HCT116 (cell line): ENCODE measurements at regions not wholly inside any gene's neighbourhood (a gene's known extent, or its start where the extent isn't known, plus 50 kb on each side); places are given as distances from the start of the nearest gene placed in this dataset.

ENCODE experiments used
- ATAC-seq: fragments of 200-7000 bp; cut with Tn5 transposase; 2 replicates; pipeline ENCODE4 v1.9.1; 2020; ENCODE audit warnings: mild to moderate bottlenecking, moderate library complexity
- BruUV-seq: library from RNA; stranded (reverse); fragments of 400-500 nt; replicated peaks from 2 replicates; lab custom pipeline; 2021; lab: Mats Ljungman, UMichigan
- CTCF ChIA-PET: fragments of 300-600 bp; sonication (Branson Sonifier 250); formaldehyde crosslinking; loops from one replicate; lab custom pipeline; 2021; ENCODE audit warnings: antibody characterized with exemption; lab: Charles Lee
- POLR2A ChIA-PET: fragments of 300-600, 350-600 bp; sonication (Branson Sonifier 250); formaldehyde crosslinking; loops from one replicate; lab custom pipeline; 2021; ENCODE audit warnings: antibody characterized with exemption; lab: Charles Lee
- RAD21 ChIA-PET, 2 experiments: fragments of 300-600 bp; sonication (Branson Sonifier 250); formaldehyde crosslinking; loops; one replicate each; lab custom pipeline; 2023; ENCODE audit warnings: low total read pairs in 2 of 2; ENCODE audit not compliant: uncharacterized antibody in 2 of 2, unreplicated experiment in 2 of 2, low non-redundant PET in 1 of 2; lab: Charles Lee
- DNase-seq: peaks from one replicate; pipeline ENCODE4 v3.0.0-alpha.2; 2010; ENCODE audit warnings: low read depth, low spot score
- H2AFZ ChIP-seq: fragments of 200-600 bp; shearing (Covaris generic), sonication (generic); 2 replicates; pipeline ENCODE4 v1.6.1; 2017; ENCODE audit warnings: low read depth, mixed run types, mixed read lengths, antibody characterized with exemption, low read length; ENCODE audit not compliant: poor library complexity, severe bottlenecking
- H3K27ac ChIP-seq: 2 replicates; pipeline ENCODE4 v1.5.1; 2012; ENCODE audit warnings: low read depth, low read length
- H3K27me3 ChIP-seq: fragments of 200-600 bp; sonication (generic); 2 replicates; pipeline ENCODE4 v1.6.1; 2016; ENCODE audit warnings: mixed run types, low read length, mixed read lengths; ENCODE audit not compliant: insufficient read depth
- H3K36me3 ChIP-seq, 2 experiments: fragments of 200-500 bp in 1 of 2; fragments of 200-600 bp in 1 of 2; sonication (Bioruptor generic) in 1 of 2; sonication (generic) in 1 of 2; 2 replicates each; pipeline versions ENCODE4 v1.5.1 to v1.6.1; 2014 to 2016; ENCODE audit warnings: low read length in 2 of 2, inconsistent platforms in 1 of 2, mixed read lengths in 1 of 2, mixed run types in 1 of 2; ENCODE audit not compliant: insufficient read depth in 2 of 2, control insufficient read depth in 1 of 2
- H3K4me1 ChIP-seq, 2 experiments: fragments of 200-600 bp in 1 of 2; sonication (generic) in 1 of 2; 2 replicates each; pipeline versions ENCODE4 v1.5.1 to v1.6.1; 2012 to 2017; ENCODE audit warnings: low read length in 2 of 2, inconsistent platforms in 1 of 2, mild to moderate bottlenecking in 1 of 2, mixed read lengths in 1 of 2, mixed run types in 1 of 2, moderate library complexity in 1 of 2; ENCODE audit not compliant: insufficient read depth in 2 of 2, control insufficient read depth in 1 of 2
- H3K4me2 ChIP-seq: fragments of 200-600 bp; sonication (generic); 2 replicates; pipeline ENCODE4 v1.6.1; 2017; ENCODE audit warnings: mixed run types, low read length, mixed read lengths
- H3K4me3 ChIP-seq, 2 experiments: fragments of 200-600 bp in 1 of 2; sonication (generic) in 1 of 2; replicated peaks in 1 of 2; 2 replicates each; pipeline ENCODE4 v1.5.1; 2011 to 2016; ENCODE audit warnings: low read length in 2 of 2, control low read depth in 1 of 2, low read depth in 1 of 2, mild to moderate bottlenecking in 1 of 2, mixed read lengths in 1 of 2, mixed run types in 1 of 2
- H3K79me2 ChIP-seq: fragments of 200-600 bp; sonication (generic); 2 replicates; pipeline ENCODE4 v1.6.1; 2017; ENCODE audit warnings: mild to moderate bottlenecking, mixed run types, low read length, moderate library complexity, mixed read lengths; ENCODE audit not compliant: insufficient read depth
- H3K9ac ChIP-seq: fragments of 200-600 bp; sonication (generic); 2 replicates; pipeline ENCODE4 v1.6.1; 2016; ENCODE audit warnings: low read length, mixed read lengths
- H3K9me2 ChIP-seq: fragments of 200-600 bp; sonication (generic), shearing (Covaris generic); 2 replicates; pipeline ENCODE4 v1.6.1; 2017; ENCODE audit warnings: mixed run types, mild to moderate bottlenecking, moderate library complexity; ENCODE audit not compliant: insufficient read depth
- H3K9me3 ChIP-seq, 2 experiments: fragments of 200-500 bp in 1 of 2; fragments of 200-600 bp in 1 of 2; sonication (Bioruptor generic) in 1 of 2; sonication (generic) in 1 of 2; 2 replicates each; pipeline ENCODE4 v1.6.1; 2014 to 2017; ENCODE audit warnings: low read length in 2 of 2, mixed read lengths in 2 of 2, inconsistent platforms in 1 of 2, low read depth in 1 of 2, mild to moderate bottlenecking in 1 of 2, mixed run types in 1 of 2, moderate library complexity in 1 of 2; ENCODE audit not compliant: control insufficient read depth in 1 of 2, insufficient read depth in 1 of 2
- H4K20me1 ChIP-seq: fragments of 200-600 bp; sonication (generic), shearing (Covaris generic); 2 replicates; pipeline ENCODE4 v1.6.1; 2017; ENCODE audit warnings: mixed run types, mild to moderate bottlenecking, moderate library complexity; ENCODE audit not compliant: insufficient read depth
- EGR1 ChIP-seq: IDR thresholded peaks from 2 replicates; pipeline ENCODE4 v1.6.1; 2012; ENCODE audit warnings: low read depth
- EZH2phosphoT487 ChIP-seq: fragments of 200-600 bp; IDR thresholded peaks from 2 replicates; pipeline ENCODE4 v1.6.1; 2018; ENCODE audit warnings: antibody characterized with exemption, borderline replicate concordance
- JUND ChIP-seq: IDR thresholded peaks from 2 replicates; pipeline ENCODE4 v1.6.1; 2012
- POLR2AphosphoS5 ChIP-seq: IDR thresholded peaks from 2 replicates; pipeline ENCODE4 v1.6.1; 2011; ENCODE audit warnings: mild to moderate bottlenecking, low read depth, low read length, moderate library complexity
- SIN3A ChIP-seq: IDR thresholded peaks from 2 replicates; pipeline ENCODE4 v1.6.1; 2012; ENCODE audit warnings: low read depth
- YY1 ChIP-seq: IDR thresholded peaks from 2 replicates; pipeline ENCODE4 v1.6.1; 2011; ENCODE audit warnings: low read length, low read depth, moderate library complexity, mild to moderate bottlenecking; ENCODE audit not compliant: insufficient replicate concordance; ENCODE audit errors: extremely low read depth
- ZFX ChIP-seq: fragments of 450-650 bp; IDR thresholded peaks from 2 replicates; pipeline ENCODE4 v1.6.1; 2017
- ZNF274 ChIP-seq: fragments of 200-500 bp; sonication (Bioruptor generic); IDR thresholded peaks from 2 replicates; pipeline ENCODE4 v1.6.1; 2014; ENCODE audit warnings: mild to moderate bottlenecking, low read depth, low read length, inconsistent platforms
- intact Hi-C: fragments of 100-400 bp; cut with micrococcal nuclease; formaldehyde crosslinking; loops from 2 replicates; pipeline ENCODE4 v1.10.0; 2022
- TF ChIP-seq, protein P1 (sequence below): IDR thresholded peaks from 2 replicates; pipeline ENCODE4 v1.6.1; 2012; ENCODE audit warnings: low read depth
- TF ChIP-seq, protein P2 (sequence below): IDR thresholded peaks from 2 replicates; pipeline ENCODE4 v1.6.1; 2011; ENCODE audit warnings: mild to moderate bottlenecking, low read length, moderate library complexity; ENCODE audit not compliant: insufficient replicate concordance; ENCODE audit errors: extremely low read depth

DNA sequence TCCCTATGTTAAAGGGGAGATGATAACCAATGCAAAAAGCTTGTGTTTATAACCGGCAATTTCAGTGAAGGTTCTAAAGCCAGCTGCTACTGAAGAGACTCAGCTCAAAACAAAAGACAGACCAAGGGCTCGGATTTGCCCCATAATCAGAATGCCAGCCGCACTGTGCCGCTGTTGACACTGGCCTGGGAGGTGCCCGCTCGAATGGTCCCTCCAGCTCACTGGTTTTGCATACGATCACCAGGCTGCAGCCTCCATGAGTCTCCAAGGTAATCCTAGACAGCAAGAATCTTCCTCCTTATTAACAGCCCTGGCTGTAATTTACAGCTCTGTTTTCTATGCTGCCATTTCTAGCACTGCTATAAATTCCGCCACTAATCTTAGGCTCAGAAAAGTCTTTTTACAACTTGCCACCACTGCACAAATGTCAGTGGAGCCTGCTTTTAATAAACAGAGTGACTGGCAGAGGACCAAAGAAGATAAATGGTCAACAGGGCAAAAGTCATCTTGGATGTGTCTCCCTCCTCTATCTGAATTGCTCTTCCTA lies 155.7 kb upstream of the SH3BP4 start:
- no peak overlapping the region for H2AFZ ChIP-seq
- ChIA-PET RAD21 (no interaction called here), CTCF (no interaction called here), POLR2A (no interaction called here)
- H3K9me2 ChIP-seq, result no peaks in the 10 kb centered on the region
- H3K27me3 ChIP-seq, result no peaks in the 10 kb centered on the region
- no TSS peak for BruUV-seq
- TF ChIP-seq SIN3A (no peak), ZFX (no peak), EGR1 (no peak), POLR2AphosphoS5 (no peak), YY1 (no peak), EZH2phosphoT487 (no peak), ZNF274 (no peak), JUND (no peak)
- TF ChIP-seq, protein P1, sequence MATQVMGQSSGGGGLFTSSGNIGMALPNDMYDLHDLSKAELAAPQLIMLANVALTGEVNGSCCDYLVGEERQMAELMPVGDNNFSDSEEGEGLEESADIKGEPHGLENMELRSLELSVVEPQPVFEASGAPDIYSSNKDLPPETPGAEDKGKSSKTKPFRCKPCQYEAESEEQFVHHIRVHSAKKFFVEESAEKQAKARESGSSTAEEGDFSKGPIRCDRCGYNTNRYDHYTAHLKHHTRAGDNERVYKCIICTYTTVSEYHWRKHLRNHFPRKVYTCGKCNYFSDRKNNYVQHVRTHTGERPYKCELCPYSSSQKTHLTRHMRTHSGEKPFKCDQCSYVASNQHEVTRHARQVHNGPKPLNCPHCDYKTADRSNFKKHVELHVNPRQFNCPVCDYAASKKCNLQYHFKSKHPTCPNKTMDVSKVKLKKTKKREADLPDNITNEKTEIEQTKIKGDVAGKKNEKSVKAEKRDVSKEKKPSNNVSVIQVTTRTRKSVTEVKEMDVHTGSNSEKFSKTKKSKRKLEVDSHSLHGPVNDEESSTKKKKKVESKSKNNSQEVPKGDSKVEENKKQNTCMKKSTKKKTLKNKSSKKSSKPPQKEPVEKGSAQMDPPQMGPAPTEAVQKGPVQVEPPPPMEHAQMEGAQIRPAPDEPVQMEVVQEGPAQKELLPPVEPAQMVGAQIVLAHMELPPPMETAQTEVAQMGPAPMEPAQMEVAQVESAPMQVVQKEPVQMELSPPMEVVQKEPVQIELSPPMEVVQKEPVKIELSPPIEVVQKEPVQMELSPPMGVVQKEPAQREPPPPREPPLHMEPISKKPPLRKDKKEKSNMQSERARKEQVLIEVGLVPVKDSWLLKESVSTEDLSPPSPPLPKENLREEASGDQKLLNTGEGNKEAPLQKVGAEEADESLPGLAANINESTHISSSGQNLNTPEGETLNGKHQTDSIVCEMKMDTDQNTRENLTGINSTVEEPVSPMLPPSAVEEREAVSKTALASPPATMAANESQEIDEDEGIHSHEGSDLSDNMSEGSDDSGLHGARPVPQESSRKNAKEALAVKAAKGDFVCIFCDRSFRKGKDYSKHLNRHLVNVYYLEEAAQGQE, result no peak
- TF ChIP-seq, protein P2, sequence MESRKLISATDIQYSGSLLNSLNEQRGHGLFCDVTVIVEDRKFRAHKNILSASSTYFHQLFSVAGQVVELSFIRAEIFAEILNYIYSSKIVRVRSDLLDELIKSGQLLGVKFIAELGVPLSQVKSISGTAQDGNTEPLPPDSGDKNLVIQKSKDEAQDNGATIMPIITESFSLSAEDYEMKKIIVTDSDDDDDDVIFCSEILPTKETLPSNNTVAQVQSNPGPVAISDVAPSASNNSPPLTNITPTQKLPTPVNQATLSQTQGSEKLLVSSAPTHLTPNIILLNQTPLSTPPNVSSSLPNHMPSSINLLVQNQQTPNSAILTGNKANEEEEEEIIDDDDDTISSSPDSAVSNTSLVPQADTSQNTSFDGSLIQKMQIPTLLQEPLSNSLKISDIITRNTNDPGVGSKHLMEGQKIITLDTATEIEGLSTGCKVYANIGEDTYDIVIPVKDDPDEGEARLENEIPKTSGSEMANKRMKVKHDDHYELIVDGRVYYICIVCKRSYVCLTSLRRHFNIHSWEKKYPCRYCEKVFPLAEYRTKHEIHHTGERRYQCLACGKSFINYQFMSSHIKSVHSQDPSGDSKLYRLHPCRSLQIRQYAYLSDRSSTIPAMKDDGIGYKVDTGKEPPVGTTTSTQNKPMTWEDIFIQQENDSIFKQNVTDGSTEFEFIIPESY, result no peak
- no peak for ATAC-seq
- no peaks in the 10 kb centered on the region for H4K20me1 ChIP-seq
- H3K9ac ChIP-seq, result no peak overlapping the region
- H3K4me1 ChIP-seq, result no peaks in the 10 kb centered on the region
- no peak overlapping the region for H3K4me2 ChIP-seq
- H3K36me3 ChIP-seq, result no peaks in the 10 kb centered on the region
- no peak for DNase-seq
- H3K27ac ChIP-seq, result no peak overlapping the region
- no peaks in the 10 kb centered on the region for H3K9me3 ChIP-seq
- no peaks in the 10 kb centered on the region for H3K79me2 ChIP-seq
- intact Hi-C loops, result no loop called here
- H3K4me3 ChIP-seq, result no peak overlapping the region
